Esophagus muscularis mucosa (tissue), 4 donors: ENCODE measurements at regions not wholly inside any gene's neighbourhood (a gene's known extent, or its start where the extent isn't known, plus 50 kb on each side); places are given as distances from the start of the nearest gene placed in this dataset.
A peak's percentile ranks its signal among the peaks of the same experiment; 100 is the strongest.

Source experiments
- DNase-seq: peaks from one replicate; pipeline ENCODE4 v3.0.0-alpha.2; 2017; ENCODE audit errors: extremely low spot score
- H3K27ac ChIP-seq, 4 donors: fragments of 200-600 bp; sonication (generic); replicated peaks in 1 of 4; 1 replicate in 3 of 4; 2 replicates in 1 of 4; pipeline ENCODE4 v1.5.1; 2016 to 2019; ENCODE audit warnings: mild to moderate bottlenecking in 1 of 4
- H3K27me3 ChIP-seq, 4 donors: fragments of 200-600 bp; sonication (generic); one replicate each; pipeline versions ENCODE4 v1.5.1 to v1.6.0; 2016 to 2019
- H3K36me3 ChIP-seq, 4 donors: fragments of 200-600 bp; sonication (generic); one replicate each; pipeline ENCODE4 v1.5.1; 2016 to 2019
- H3K4me1 ChIP-seq, 4 donors: fragments of 200-600 bp; sonication (generic); one replicate each; pipeline ENCODE4 v1.5.1; 2016 to 2019
- H3K4me3 ChIP-seq, 4 donors: fragments of 200-600 bp; sonication (generic); 1 replicate in 2 of 4; 2 replicates in 2 of 4; pipeline ENCODE4 v1.5.1; 2016 to 2019; ENCODE audit warnings: mild to moderate bottlenecking in 4 of 4, moderate library complexity in 1 of 4
- H3K9me3 ChIP-seq, 4 donors: fragments of 200-600 bp; sonication (generic); 1 replicate in 3 of 4; 2 replicates in 1 of 4; pipeline ENCODE4 v1.5.1; 2016 to 2019
- CTCF ChIP-seq, 3 experiments: fragments of 200-600 bp in 2 of 3; fragments of 450-650 bp in 1 of 3; sonication (generic) in 2 of 3; IDR thresholded peaks; one replicate each; pipeline ENCODE4 v1.5.1; 2017 to 2019; ENCODE audit warnings: antibody characterized with exemption in 3 of 3, mild to moderate bottlenecking in 2 of 3, moderate library complexity in 1 of 3
- EP300 ChIP-seq: sonication (generic); formaldehyde crosslinking; IDR thresholded peaks from one replicate; pipeline ENCODE4 v1.6.1; 2017; ENCODE audit warnings: antibody characterized with exemption
- POLR2A ChIP-seq: fragments of 450-650 bp; IDR thresholded peaks from one replicate; pipeline ENCODE4 v1.6.1; 2017; ENCODE audit warnings: antibody characterized with exemption, moderate library complexity, mild to moderate bottlenecking, low read depth
- POLR2AphosphoS5 ChIP-seq, 2 donors: sonication (generic); formaldehyde crosslinking; IDR thresholded peaks; one replicate each; pipeline ENCODE4 v1.6.1; 2017; ENCODE audit warnings: antibody characterized with exemption in 2 of 2
- WGBS: methylation state at CpG from one replicate; pipeline ENCODE4 v1.1.5; 2018; 5-methylcytosine and 5-hydroxymethylcytosine counted together
- intact Hi-C: fragments of 100-400 bp; cut with DNase I; formaldehyde crosslinking; loops from one replicate; pipeline ENCODE4 v1.15.1; 2023

- Histone ChIP-seq H3K4me3 (no peak overlapping the region), H3K9me3 (no peaks in the 10 kb centered on the region), H3K27ac (no peak overlapping the region), H3K27me3 (no peaks in the 10 kb centered on the region), H3K4me1 (peaks cover 6 to 29% (median 27%) of the 10 kb centered on the region in 4 donors), H3K36me3 (no peaks in the 10 kb centered on the region)
- 93% methylated on average over 3 of the region's 3 CpGs for WGBS
- intact Hi-C loops, result no loop called here
- TF ChIP-seq CTCF (IDR thresholded peaks at IDR 0.05), result no peak
- no peak for TF ChIP-seq POLR2AphosphoS5 (IDR thresholded peaks at IDR 0.05)
- no peak for TF ChIP-seq EP300
- TF ChIP-seq POLR2A, result no peak
- DNase-seq, result no peak
These were observed 50.9 kb upstream of the PTPDC1 start for GRCh38 chr9:94033383-94033782.

GRCh38 chr9:94031946-94032345 is 52.3 kb upstream of the PTPDC1 start:
- no peaks in the 10 kb centered on the region for H3K36me3 ChIP-seq
- no peak overlapping the region for H3K27ac ChIP-seq
- DNase-seq, result no peak
- H3K4me1 ChIP-seq, result peaks cover 6 to 29% (median 27%) of the 10 kb centered on the region in 4 donors
- WGBS, result 69% methylated on average over 3 of the region's 3 CpGs
- intact Hi-C loops, result no loop called here
- H3K9me3 ChIP-seq, result no peaks in the 10 kb centered on the region
- H3K4me3 ChIP-seq, result peak overlapping the region in 3 of 4 donors; percentile 83 to 98 (median 94)
- H3K27me3 ChIP-seq, result no peaks in the 10 kb centered on the region
- TF ChIP-seq EP300 (no peak), POLR2AphosphoS5 (IDR thresholded peaks at IDR 0.05) (no peak), POLR2A (no peak), CTCF (IDR thresholded peaks at IDR 0.05) (no peak)

- peak overlapping the region; percentile 80 to 98 (median 88) for H3K4me3 ChIP-seq
- peaks cover 6 to 29% (median 27%) of the 10 kb centered on the region in 4 donors for H3K4me1 ChIP-seq
- H3K9me3 ChIP-seq, result no peaks in the 10 kb centered on the region
- no peaks in the 10 kb centered on the region for H3K36me3 ChIP-seq
- H3K27ac ChIP-seq, result peak overlapping the region in 3 of 4 donors; percentile 84 to 92 (median 90)
- H3K27me3 ChIP-seq, result no peaks in the 10 kb centered on the region
- 46% methylated on average over 8 of the region's 8 CpGs for WGBS
- intact Hi-C loops, result no loop called here
- TF ChIP-seq CTCF (IDR thresholded peaks at IDR 0.05), result no peak
- DNase-seq, result no peak
These were observed 52.9 kb upstream of the PTPDC1 start for GRCh38 chr9:94031380-94031779.

- intact Hi-C loops, result no loop called here
- TF ChIP-seq EP300, result no peak
- peak; percentile 82 for TF ChIP-seq POLR2A
- no peak for TF ChIP-seq CTCF (IDR thresholded peaks at IDR 0.05)
- peak; percentile 90 to 91 for TF ChIP-seq POLR2AphosphoS5 (IDR thresholded peaks at IDR 0.05)
These were observed 53.7 kb upstream of the PTPDC1 start for GRCh38 chr9:94030318-94031179.

More at GRCh38 chr9:94030318-94031179, 53.7 kb upstream of the PTPDC1 start:
- Histone ChIP-seq H3K27me3 (no peaks in the 10 kb centered on the region), H3K4me3 (peak overlapping the region; percentile 80 to 98 (median 88)), H3K9me3 (no peaks in the 10 kb centered on the region), H3K4me1 (peaks cover 6 to 29% (median 27%) of the 10 kb centered on the region in 4 donors), H3K36me3 (no peaks in the 10 kb centered on the region), H3K27ac (peak overlapping the region; percentile 84 to 92 (median 90))
- DNase-seq, result peak; percentile 98
- WGBS, result 0% methylated on average over 42 of the region's 97 CpGs
